C4-2B (cell line): ENCODE measurements at regions not wholly inside any gene's neighbourhood (a gene's known extent, or its start where the extent isn't known, plus 50 kb on each side); places are given as distances from the start of the nearest gene placed in this dataset.

Source experiments
- H3K27ac ChIP-seq: fragments of 450-650 bp; 2 replicates; pipeline ENCODE4 v1.5.1; 2017
- ZFX ChIP-seq: fragments of 450-650 bp; IDR thresholded peaks from 2 replicates; pipeline ENCODE4 v1.6.1; 2017
- TF ChIP-seq, protein P1 (sequence below): fragments of 450-650 bp; conservative IDR thresholded peaks from 2 replicates; pipeline ENCODE4 v1.5.1; 2017; ENCODE audit warnings: mild to moderate bottlenecking

- no peak overlapping the region for H3K27ac ChIP-seq
- TF ChIP-seq, protein P1, sequence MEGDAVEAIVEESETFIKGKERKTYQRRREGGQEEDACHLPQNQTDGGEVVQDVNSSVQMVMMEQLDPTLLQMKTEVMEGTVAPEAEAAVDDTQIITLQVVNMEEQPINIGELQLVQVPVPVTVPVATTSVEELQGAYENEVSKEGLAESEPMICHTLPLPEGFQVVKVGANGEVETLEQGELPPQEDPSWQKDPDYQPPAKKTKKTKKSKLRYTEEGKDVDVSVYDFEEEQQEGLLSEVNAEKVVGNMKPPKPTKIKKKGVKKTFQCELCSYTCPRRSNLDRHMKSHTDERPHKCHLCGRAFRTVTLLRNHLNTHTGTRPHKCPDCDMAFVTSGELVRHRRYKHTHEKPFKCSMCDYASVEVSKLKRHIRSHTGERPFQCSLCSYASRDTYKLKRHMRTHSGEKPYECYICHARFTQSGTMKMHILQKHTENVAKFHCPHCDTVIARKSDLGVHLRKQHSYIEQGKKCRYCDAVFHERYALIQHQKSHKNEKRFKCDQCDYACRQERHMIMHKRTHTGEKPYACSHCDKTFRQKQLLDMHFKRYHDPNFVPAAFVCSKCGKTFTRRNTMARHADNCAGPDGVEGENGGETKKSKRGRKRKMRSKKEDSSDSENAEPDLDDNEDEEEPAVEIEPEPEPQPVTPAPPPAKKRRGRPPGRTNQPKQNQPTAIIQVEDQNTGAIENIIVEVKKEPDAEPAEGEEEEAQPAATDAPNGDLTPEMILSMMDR = no peak
- TF ChIP-seq ZFX = no peak
These were observed 94.4 kb downstream of the ADRA2A start for GRCh38 chr10:111171183-111171582.

- H3K27ac ChIP-seq = no peak overlapping the region
- TF ChIP-seq, protein P1 = no peak
- TF ChIP-seq ZFX = no peak
These were observed 99.0 kb downstream of the ADRA2A start for GRCh38 chr10:111175787-111176186.

- TF ChIP-seq, protein P1 = no peak
- no peak for TF ChIP-seq ZFX
- no peak overlapping the region for H3K27ac ChIP-seq
These were observed 100.5 kb downstream of the ADRA2A start for GRCh38 chr10:111177379-111177778.

DNA sequence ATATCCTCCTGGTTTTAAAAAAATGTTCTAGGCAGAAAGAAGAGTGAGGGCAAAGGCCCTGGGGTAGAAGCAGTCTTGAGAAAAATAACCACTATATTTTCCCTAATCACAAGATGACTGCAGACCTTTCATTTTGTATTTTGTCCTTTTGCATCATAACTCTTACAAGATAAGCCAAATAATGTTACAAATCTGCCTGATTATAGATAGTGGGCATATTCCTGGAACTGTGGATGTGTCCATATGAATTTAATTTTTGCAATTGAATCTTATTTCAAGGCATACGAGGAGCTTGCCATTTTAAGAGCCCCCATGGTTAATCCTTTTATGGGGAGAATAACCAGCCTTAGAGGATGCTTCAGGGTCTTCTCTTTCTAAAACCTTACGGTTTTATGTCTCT lies 102.7 kb downstream of the ADRA2A start:
- H3K27ac ChIP-seq = no peak overlapping the region
- TF ChIP-seq, protein P1 = no peak
- TF ChIP-seq ZFX = no peak

GRCh38 chr10:111186358-111186757 lies 109.5 kb downstream of the ADRA2A start:
- TF ChIP-seq, protein P1 = no peak
- TF ChIP-seq ZFX = no peak
- H3K27ac ChIP-seq = no peak overlapping the region

DNA sequence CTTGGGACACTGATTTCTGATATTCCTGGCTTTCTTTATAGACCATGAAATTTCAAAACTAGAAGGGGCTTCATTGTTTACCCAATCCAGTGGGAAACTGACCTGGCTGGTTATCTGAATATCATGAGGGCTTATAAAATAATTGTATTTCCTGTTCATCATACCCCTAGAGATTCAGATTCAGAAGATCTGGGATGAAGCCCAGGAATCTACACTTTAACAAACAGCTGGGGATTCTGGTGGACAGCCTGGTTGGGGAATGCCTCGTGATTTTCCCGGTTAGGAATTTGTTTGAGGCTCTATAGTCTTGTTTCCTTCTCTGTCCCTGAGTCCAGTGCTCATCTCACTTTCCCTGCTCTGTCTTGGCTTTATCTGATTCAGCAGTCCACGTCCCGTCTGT lies 110.3 kb downstream of the ADRA2A start:
- no peak for TF ChIP-seq ZFX
- TF ChIP-seq, protein P1 = no peak
- no peak overlapping the region for H3K27ac ChIP-seq

DNA sequence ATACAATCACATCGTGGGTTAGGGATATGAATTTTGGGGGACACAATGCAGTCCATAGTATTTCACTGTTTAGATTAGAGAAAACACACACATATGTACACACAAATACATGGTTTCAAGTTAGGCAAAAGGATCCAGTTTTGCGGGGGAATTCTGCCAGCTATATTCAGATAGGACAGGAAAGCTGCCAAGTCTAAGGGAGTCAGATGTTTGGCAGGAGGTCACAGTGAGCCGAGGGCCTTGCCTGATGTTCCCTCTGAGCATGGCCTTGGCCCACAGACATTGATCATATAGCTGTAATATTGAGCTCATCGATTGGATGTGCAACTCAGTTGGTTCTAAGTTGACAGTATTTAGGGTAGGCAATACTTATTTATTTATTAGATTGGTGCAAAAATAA lies 122.8 kb downstream of the ADRA2A start:
- no peak for TF ChIP-seq ZFX
- TF ChIP-seq, protein P1 = no peak
- no peak overlapping the region for H3K27ac ChIP-seq
